ENCODE measurements at regions not wholly inside any gene's neighbourhood (a gene's known extent, or its start where the extent isn't known, plus 50 kb on each side); places are given as distances from the start of the nearest gene placed in this dataset.
"Not testable (repeated sequence)": the region's sequence is repeated elsewhere in the genome, so short reads cannot be mapped to it uniquely, and the experiment has no call there.

GRCh38 chr6:91080871-91081270, 494.0 kb upstream of the MAP3K7 start:
- Histone ChIP-seq H3K4me3 (no peak overlapping the region), H3K27ac (no peak overlapping the region)
- DNase-seq (ENCODE audit: low spot score) = no peak
- TF ChIP-seq CTCF (IDR thresholded peaks at IDR 0.05) = no peak

- Histone ChIP-seq H3K4me3 (no peak overlapping the region), H3K27ac (no peak overlapping the region)
- no peak for DNase-seq (ENCODE audit: low spot score)
- TF ChIP-seq CTCF (IDR thresholded peaks at IDR 0.05) = no peak
Measured at GRCh38 chr6:91079969-91080368, 493.1 kb upstream of the MAP3K7 start.

GRCh38 chr6:91075244-91075976, 488.5 kb upstream of the MAP3K7 start:
- Histone ChIP-seq H3K4me3 (no peak overlapping the region), H3K27ac (no peak overlapping the region)
- no peak for TF ChIP-seq CTCF (IDR thresholded peaks at IDR 0.05)
- DNase-seq (ENCODE audit: low spot score) = no peak

- Histone ChIP-seq H3K4me3 (no peak overlapping the region), H3K27ac (no peak overlapping the region)
- no peak for TF ChIP-seq CTCF (IDR thresholded peaks at IDR 0.05)
- DNase-seq (ENCODE audit: low spot score) = no peak
Measured at GRCh38 chr6:91063362-91063761, 476.5 kb upstream of the MAP3K7 start.

- Histone ChIP-seq H3K4me3 (no peak overlapping the region), H3K27ac (no peak overlapping the region)
- TF ChIP-seq CTCF (IDR thresholded peaks at IDR 0.05) = no peak
- DNase-seq (ENCODE audit: low spot score) = no peak
Measured at GRCh38 chr6:91057689-91058088, 470.8 kb upstream of the MAP3K7 start.

GRCh38 chr6:91055959-91056358, 469.1 kb upstream of the MAP3K7 start:
- TF ChIP-seq CTCF (IDR thresholded peaks at IDR 0.05) = no peak
- Histone ChIP-seq H3K4me3 (no peak overlapping the region), H3K27ac (no peak overlapping the region)
- no peak for DNase-seq (ENCODE audit: low spot score)

GRCh38 chr6:91052473-91053450, 465.9 kb upstream of the MAP3K7 start:
- H3K27ac ChIP-seq; H3K4me3 ChIP-seq; DNase-seq (ENCODE audit: low spot score): not testable (repeated sequence)
